SIG-M5 (cell line): ENCODE measurements at regions not wholly inside any gene's neighbourhood (a gene's known extent, or its start where the extent isn't known, plus 50 kb on each side); places are given as distances from the start of the nearest gene placed in this dataset.

Source experiments
- DNase-seq: peaks from one replicate; lab custom pipeline; 2025; lab: John Stamatoyannopoulos, UW

- no peak for DNase-seq
Measured at GRCh38 chr13:72168126-72168855, 301.3 kb upstream of the DACH1 start.

- DNase-seq = no peak
Measured at GRCh38 chr13:72166102-72166650, 299.2 kb upstream of the DACH1 start.

GRCh38 chr13:72165276-72165675, 298.3 kb upstream of the DACH1 start:
- DNase-seq = no peak

GRCh38 chr13:72164811-72165210, 297.8 kb upstream of the DACH1 start:
- no peak for DNase-seq

GRCh38 chr13:72163678-72164077, 296.7 kb upstream of the DACH1 start:
- no peak for DNase-seq

GRCh38 chr13:72160977-72161376, 294.0 kb upstream of the DACH1 start:
- DNase-seq = no peak

GRCh38 chr13:72156760-72157159, 289.8 kb upstream of the DACH1 start:
- no peak for DNase-seq

GRCh38 chr13:72153272-72153671, 286.3 kb upstream of the DACH1 start:
- DNase-seq = no peak

GRCh38 chr13:72151241-72151640, 284.2 kb upstream of the DACH1 start:
- DNase-seq = no peak

GRCh38 chr13:72150502-72150901, 283.5 kb upstream of the DACH1 start:
- DNase-seq = no peak

- no peak for DNase-seq
Measured at GRCh38 chr13:72149701-72150100, 282.7 kb upstream of the DACH1 start.

GRCh38 chr13:72146816-72147215, 279.8 kb upstream of the DACH1 start:
- no peak for DNase-seq

- no peak for DNase-seq
Measured at GRCh38 chr13:72145383-72145782, 278.4 kb upstream of the DACH1 start.

GRCh38 chr13:72144636-72145035, 277.6 kb upstream of the DACH1 start:
- no peak for DNase-seq

- no peak for DNase-seq
Measured at GRCh38 chr13:72141855-72142519, 275.0 kb upstream of the DACH1 start.

- DNase-seq = no peak
Measured at GRCh38 chr13:72139192-72139591, 272.2 kb upstream of the DACH1 start.

GRCh38 chr13:72132075-72132474, 265.1 kb upstream of the DACH1 start:
- no peak for DNase-seq

GRCh38 chr13:72129117-72129516, 262.1 kb upstream of the DACH1 start:
- no peak for DNase-seq

- DNase-seq = no peak
Measured at GRCh38 chr13:72127031-72127430, 260.0 kb upstream of the DACH1 start.

- no peak for DNase-seq
Measured at GRCh38 chr13:72126424-72126823, 259.4 kb upstream of the DACH1 start.

- no peak for DNase-seq
Measured at GRCh38 chr13:72125561-72125960, 258.6 kb upstream of the DACH1 start.

GRCh38 chr13:72122661-72123255, 255.8 kb upstream of the DACH1 start:
- no peak for DNase-seq

GRCh38 chr13:72121466-72121865, 254.5 kb upstream of the DACH1 start:
- no peak for DNase-seq
